Skeletal muscle cell (primary cell): ENCODE measurements at regions not wholly inside any gene's neighbourhood (a gene's known extent, or its start where the extent isn't known, plus 50 kb on each side); places are given as distances from the start of the nearest gene placed in this dataset.

Experiments
- DNase-seq: peaks from one replicate; pipeline ENCODE4 v3.0.0-alpha.2; 2010; ENCODE audit warnings: low read depth
- H3K4me3 ChIP-seq: 2 replicates; pipeline ENCODE4 v1.5.1; 2011; ENCODE audit warnings: low read depth, mild to moderate bottlenecking, control low read depth, low read length, moderate library complexity

DNA sequence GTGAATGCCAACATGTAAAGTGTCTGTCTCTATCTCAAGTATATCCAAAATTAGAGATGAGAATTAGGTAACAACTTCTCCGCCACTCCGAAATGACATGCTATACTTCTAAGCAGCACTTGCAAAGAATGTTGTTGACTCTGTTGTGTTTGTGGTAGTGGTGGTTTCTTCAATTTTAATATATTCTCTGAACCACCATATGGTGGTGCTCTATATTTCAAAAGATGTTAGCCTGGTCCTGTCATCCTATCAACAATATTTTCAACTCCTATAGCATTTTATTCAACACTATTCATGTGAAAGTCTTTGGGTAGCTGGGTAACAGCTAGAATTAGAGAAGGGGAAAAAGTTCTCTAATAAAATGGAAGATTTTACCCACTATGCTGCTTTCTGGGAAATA is 1622.8 kb upstream of the IGFBP7 start:
- DNase-seq: no peak
- no peak overlapping the region for H3K4me3 ChIP-seq

DNA sequence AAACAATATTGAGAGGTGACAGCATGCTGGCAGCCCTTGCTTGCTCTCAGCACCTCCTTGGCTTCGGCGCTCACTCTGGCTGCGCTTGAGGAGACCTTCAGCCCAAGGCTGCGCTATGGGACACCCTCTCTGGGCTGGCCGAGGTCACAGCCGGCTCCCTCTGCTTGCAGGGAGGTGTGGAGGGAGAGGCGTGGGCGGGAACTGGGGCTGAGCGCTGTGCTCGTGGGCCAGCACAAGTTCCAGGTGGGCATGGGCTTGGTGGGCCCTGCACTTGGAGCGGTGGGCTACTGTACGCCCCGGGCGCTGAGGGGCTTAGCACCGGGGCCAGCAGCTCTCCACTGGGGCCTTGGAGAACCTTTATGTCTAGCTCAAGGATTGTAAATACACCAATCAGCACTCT is 1613.8 kb upstream of the IGFBP7 start:
- no peak overlapping the region for H3K4me3 ChIP-seq
- no peak for DNase-seq

DNA sequence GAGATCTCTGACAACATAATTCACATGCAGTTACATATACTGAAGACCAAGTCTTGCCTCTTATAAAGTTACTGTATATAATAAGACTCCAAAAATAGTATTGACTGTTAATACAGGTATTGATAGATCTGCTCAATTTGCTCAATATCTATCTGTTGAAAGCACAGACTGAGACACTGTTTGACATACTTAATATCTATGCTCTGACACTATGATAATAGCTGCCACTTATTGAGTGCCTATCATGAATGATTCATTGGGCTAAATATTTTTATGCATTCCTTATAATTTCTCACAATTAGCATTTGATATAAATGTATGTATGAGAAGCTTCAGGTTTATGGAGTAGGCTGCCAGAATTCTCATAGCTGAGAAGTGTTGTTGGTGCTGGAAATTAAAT is 1600.9 kb upstream of the IGFBP7 start:
- DNase-seq: no peak
- no peak overlapping the region for H3K4me3 ChIP-seq

DNA sequence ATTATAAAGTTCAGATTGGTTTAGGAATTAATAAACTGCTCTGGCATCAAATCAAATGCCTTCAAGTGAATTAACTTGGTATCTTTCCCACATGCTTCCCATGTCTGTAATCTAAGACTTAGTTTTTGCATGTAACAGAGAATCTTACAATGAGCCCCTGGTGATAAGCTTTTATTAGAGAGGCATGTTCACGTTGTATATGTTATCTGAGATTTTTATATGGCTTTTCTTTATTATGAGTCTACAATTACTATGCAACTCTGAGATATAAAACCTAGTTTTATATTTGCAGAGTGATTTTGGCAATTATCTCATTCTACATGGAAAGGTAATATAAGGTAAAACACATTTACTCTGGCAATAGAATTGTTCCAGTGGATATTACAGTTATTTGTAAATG is 1578.4 kb upstream of the IGFBP7 start:
- H3K4me3 ChIP-seq: no peak overlapping the region
- DNase-seq: no peak

DNA sequence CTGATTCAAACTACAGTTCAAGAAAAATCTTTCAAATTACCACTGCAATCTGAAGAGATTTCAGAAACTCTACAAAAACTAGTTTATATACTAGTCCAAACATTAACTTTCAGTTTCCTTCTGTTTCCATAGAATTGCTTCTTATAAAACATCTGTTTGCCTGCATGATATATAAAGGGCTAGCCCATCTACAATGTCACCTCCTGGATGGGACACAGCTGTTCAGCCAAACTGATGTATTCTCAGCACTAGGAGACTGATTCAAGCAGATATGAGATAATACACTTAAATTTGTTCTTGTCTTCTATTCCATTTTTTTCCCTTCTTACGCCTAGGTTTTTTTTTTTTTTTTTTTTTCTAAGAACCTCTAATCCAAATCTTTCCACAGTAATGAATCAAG is 1569.7 kb upstream of the IGFBP7 start:
- DNase-seq: no peak
- H3K4me3 ChIP-seq: no peak overlapping the region

DNA sequence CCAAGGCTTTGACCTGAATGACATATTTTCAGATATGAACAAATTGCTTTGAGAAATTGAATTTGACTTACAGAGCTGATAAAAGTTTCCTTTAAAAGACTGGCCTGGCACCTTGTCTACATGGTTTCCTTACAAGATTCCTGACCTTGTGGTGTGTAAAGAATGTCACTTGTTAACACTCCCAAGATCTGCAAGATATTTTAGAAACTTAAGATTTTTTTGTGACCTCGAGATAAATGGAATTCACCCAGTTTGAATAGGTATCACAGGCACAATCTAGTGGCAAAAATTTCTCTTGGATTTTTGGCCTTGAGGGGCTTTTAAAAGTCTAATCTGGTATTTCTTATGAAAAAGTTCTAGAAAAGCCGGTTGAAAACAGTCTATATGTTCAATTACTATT is 1568.9 kb upstream of the IGFBP7 start:
- H3K4me3 ChIP-seq: no peak overlapping the region
- DNase-seq: no peak

DNA sequence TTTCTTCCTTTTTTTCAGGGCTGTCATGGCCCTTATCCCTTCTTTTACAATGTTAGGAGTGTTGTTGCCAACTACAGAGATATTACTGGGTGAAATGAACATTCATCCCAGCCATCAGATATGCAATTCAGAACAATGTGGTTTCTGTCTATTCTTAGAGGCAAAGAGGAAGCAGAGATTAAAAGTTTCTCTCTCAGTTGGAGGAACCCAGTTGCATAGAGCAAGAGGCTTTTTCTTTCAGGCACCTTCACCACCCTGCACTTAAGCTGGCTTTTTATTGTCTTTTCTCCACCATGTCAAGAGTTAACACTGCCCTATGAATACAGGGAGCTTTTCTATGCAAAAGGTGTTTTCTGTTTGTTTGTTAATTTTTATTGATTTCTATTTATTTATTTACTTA is 1559.6 kb upstream of the IGFBP7 start:
- H3K4me3 ChIP-seq: no peak overlapping the region
- no peak for DNase-seq

DNA sequence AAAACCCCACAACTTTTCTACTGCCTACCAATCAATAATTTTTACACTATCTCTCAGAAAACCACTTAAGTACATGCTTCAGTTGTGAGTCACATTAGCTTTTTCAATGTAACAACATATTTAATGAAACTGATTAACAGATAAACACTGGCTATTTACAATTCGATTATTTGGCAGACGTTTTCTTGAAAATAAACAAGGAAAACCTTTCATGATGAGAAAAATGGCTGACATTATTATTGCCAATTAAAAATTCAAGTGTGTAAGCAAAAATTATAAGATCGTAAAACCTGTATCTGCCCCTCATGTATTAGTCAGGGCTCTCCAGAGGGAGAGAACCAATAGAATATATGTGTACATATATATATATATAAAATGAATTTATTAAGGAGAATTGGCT is 1555.5 kb upstream of the IGFBP7 start:
- no peak overlapping the region for H3K4me3 ChIP-seq
- no peak for DNase-seq

DNA sequence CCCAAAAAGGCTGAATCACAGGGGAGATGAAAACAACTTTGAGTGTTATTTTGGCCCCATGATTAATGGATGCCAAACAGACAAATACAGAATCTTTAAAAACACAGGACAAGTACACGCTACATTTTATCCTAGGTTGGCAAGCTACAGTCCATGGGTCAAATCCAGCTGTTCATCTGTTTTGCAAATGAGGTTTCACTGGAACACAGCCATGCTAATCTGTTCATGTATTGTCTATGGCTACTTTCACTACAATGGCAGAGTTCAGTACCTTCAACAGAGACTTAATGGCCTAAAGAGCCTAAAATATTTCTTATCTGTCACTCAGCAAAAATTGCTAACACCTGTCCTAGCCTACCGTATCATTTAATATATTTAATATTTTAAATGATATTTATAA is 1548.5 kb upstream of the IGFBP7 start:
- no peak for DNase-seq
- H3K4me3 ChIP-seq: no peak overlapping the region

DNA sequence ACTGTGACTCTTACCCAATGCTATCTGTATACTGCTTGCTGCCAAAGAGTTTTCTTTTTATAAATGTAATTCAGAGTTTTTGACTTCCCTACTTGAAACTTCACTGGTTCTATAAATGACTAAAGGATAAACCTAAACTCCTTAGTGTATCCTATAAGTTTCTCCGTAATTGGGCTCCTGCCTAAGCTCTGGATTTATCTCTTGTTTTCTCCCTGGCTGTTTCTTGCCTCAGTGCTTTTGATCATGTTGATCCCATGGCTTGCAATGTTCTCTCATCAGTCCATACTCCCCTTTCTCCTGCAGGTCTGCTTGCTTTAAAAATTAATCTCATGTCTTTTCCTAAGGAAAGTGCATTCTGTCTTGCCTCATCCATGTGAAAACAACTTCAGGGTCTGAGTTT is 1543.1 kb upstream of the IGFBP7 start:
- no peak overlapping the region for H3K4me3 ChIP-seq
- DNase-seq: no peak

DNA sequence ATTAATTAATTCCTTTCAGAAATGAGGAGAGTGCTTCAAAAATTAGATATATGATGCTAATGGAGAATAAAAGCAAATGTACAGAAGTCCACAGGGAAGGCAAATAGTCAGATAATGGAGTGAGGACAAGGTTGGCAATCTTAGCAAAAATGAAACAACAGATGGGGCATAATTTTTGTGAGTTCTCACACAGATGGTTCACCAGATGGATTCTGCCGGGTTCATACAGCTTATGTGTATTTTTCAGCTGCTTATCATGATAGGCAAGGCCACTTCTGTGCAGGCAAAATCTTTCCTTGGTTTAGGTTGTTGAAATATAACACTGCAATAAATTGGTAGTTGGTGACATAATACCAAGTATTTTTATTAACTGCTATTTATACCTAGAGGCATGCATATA is 1539.0 kb upstream of the IGFBP7 start:
- no peak overlapping the region for H3K4me3 ChIP-seq
- DNase-seq: no peak

DNA sequence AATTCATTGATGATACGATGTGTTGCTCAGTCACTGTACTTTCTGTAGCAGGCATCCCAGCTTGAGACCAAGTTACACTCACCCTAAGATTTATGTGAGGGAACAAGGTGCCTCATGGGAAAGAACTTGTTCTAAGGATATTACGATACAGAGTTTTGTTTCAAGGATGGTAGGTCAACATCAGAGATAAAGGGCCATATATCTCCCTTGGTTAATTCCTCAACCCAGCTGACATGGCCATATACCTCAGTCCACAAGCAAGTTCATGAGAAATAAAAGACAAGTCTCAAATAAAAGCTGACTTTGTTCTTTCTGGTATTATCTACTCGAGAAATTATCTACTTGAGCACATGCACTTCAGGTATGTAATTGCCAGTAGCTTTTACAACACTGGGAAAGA is 1535.9 kb upstream of the IGFBP7 start:
- DNase-seq: no peak
- no peak overlapping the region for H3K4me3 ChIP-seq

DNA sequence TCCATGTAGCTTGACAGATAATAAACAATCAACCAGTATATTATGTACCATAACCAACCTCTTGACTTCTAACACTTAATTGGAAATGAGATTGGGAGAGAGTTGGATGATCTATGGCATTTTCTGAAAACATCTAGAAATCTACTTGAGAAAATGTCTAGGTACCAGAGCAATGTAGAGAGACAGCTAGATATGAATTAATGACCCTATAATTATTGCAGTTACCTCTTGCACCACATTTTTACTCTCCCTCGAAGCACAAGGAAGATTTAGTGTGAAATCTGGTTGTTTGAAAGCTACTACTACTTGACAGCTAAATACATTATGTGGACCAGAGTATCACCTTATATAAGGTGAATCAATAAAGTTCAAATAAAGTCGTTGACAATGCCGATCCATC is 1534.4 kb upstream of the IGFBP7 start:
- H3K4me3 ChIP-seq: no peak overlapping the region
- no peak for DNase-seq

DNA sequence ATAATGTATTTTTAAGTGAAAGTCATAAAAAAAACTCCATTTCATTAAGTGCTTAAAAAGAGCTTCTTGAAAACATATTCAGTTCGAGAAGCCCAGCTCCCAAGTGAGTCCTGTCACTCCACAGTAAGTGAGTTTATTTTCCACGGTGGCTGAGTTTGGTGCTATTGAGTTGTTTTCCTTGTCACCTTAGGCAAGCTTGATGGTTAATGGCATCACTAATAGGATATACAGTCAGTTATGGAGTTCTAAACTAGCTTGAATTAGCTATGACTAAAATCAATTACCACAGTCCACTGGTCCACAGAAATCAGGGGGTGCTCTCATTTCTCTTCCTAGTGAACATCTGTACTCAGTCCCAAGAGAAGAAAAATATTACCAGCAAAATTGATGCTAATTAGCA is 1526.2 kb upstream of the IGFBP7 start:
- DNase-seq: no peak
- H3K4me3 ChIP-seq: no peak overlapping the region

DNA sequence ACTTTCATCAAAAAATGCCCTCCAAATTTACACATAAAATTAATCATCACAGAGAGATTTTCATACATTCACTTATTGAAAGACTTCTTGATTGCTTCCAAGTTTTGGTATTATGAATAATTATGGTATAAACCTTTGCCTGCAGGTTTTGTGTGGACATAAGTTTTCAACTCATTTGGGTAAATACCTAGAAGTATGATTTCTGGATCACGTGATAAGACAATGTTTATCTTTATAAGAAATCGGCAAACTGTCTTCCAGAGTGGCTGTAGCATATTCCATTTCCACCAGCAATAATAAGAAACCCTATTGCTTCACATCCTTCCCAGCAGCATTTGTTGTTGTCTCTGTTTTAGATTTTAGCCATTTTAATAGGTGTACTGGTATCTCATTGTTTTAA is 1507.0 kb upstream of the IGFBP7 start:
- H3K4me3 ChIP-seq: no peak overlapping the region
- no peak for DNase-seq

DNA sequence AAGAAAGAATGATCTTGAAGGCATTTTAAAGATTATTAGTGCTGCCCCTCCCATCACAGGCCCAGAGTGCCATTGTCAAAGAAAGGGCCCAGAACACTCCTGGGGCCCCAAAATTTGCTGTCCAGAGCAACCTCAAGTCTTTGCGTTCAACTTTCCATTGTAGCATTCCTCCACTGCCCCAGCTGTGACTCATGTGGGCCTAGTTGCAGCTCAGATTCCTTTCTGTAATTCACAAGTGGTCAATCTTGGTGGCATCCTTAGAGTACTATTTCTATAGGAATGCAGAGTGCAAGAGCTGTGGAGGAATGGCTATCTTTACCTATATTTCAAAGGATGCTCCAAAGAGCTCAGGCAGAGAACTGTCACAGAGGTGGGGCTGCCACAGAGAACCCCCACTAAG is 1500.8 kb upstream of the IGFBP7 start:
- H3K4me3 ChIP-seq: no peak overlapping the region
- DNase-seq: no peak

DNA sequence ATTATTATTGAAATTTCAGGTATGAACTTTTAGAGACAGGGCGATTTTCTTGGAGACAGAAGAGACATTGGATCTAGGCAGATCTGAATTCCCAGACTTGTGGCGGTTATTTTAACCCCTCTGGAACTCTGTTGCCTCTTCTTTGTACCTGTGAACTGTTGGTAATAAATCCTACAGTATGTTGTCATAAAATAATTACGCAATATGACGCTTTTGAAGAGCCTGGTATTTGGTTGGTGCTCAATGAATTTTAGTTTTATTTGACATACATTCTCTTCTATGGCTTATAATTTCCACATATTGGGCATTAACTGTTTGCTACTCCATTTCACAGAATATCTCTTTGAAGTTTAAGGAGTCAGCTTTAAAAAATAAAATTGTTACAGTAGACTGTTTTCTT is 1496.1 kb upstream of the IGFBP7 start:
- no peak for DNase-seq

DNA sequence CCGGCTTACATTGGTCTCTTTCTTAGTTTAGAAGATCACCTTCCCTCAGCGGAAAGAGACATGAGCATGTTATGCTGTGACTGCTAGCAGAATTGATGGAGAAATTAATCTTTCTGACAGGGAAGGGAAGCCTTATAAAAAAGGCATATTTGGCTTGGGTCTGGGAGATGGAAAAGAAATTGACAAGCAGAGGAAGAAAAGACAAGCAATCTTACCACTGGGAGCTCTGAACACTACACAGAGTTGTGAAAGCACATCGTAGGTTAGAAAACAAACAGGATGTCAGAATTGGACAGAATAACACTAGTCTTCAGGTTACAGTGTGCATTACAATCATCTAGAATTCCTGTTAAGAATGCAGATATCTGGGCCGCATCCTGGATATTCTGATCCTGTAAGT is 1493.8 kb upstream of the IGFBP7 start:
- no peak for DNase-seq
- no peak overlapping the region for H3K4me3 ChIP-seq

More for the DNA sequence above, 1496.1 kb upstream of the IGFBP7 start:
- no peak overlapping the region for H3K4me3 ChIP-seq

DNA sequence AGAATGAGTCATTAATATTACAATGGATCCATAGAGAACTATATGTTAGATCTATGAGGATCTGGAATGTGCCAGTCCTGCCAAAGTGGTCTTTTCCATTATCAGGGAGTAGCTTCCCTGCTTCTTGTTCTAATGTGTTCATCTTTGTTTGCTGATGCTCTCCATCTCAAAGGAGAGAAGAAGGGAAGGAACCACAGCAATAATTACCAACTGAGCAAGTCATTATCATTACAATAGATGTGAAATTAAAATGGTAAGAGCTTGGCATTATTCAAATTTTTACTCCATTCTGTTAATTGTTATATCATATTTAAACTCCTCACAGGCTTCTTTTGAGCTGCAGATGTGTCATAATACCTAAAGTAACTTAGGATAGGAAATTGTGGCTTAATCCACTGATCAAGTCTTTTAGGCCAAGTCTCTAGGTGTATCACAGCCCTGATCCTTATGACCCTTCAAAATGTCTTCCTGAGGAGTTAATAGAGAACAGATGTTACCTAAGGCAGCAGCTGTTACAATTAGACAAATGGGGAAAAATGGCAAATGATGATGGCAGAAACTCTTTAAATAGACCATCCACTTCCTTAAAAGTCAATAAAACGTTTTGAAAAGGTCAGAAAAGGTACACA is 1492.7 kb upstream of the IGFBP7 start:
- DNase-seq: no peak
- H3K4me3 ChIP-seq: no peak overlapping the region

DNA sequence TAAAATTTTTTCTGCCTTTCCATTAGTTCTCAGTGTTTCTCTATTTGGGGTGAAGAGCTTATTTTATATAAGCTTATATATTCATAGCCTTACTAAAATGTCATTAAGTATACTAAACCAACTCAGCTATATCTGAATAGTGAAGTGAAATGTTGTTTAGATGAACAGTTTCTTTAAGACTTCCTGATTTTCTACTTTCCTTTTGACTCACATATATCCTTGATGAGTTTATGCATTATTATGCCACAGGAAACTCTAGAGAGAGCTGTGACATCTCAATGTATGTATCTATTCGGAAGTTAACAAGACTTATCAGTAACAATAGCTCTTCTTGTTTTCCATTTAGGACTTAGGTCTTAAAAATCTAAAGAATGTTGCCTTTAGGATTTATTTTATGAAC is 1491.8 kb upstream of the IGFBP7 start:
- DNase-seq: no peak

DNA sequence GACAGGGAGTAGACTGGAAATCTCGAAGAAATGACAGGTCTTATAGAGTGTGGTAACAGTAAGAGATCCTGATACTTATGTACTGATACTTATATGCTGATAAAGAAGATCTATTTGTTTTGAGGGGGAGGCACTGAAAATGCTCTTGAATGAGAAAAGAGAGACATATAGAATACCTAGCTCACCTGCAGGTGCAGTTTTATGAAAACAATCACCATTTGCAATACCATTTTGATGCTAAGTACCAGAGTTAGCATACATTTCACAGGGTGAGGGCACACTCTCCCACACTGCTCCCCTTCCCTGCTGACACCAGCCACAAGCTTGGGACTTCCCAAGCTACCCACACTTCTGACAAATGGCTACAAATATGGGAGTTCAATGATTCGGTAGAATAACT is 1490.1 kb upstream of the IGFBP7 start:
- no peak overlapping the region for H3K4me3 ChIP-seq
- no peak for DNase-seq

More for the DNA sequence above, 1491.8 kb upstream of the IGFBP7 start:
- no peak overlapping the region for H3K4me3 ChIP-seq

DNA sequence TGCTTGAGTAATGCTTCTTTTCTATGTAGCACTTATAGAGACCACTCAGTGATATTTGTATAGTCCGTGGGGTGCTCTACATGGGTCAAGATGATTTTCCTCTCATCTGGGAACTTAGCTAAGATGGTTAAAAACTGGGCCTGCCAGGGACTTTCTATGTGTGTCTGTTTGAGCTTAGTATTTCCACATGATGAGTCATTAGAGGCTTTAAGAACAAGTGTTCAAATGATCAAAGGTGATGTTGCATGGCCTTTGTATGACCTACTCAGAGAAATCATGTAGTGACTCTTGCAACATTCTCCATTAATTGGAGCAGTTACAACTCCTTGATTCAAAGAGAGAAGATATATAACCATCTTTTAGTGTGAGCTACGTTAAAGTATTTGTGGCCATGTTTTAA is 1480.5 kb upstream of the IGFBP7 start:
- no peak overlapping the region for H3K4me3 ChIP-seq
- no peak for DNase-seq
